CD4-positive, alpha-beta T cell treated with Interleukin-6 for 4 hours (primary cell): ENCODE measurements at regions not wholly inside any gene's neighbourhood (a gene's known extent, or its start where the extent isn't known, plus 50 kb on each side); places are given as distances from the start of the nearest gene placed in this dataset.
"Not testable (repeated sequence)": the region's sequence is repeated elsewhere in the genome, so short reads cannot be mapped to it uniquely, and the experiment has no call there.

Experiments used
- DNase-seq: peaks from one replicate; pipeline ENCODE4 v3.0.0-alpha.2; 2020; ENCODE audit warnings: mixed read lengths

DNA sequence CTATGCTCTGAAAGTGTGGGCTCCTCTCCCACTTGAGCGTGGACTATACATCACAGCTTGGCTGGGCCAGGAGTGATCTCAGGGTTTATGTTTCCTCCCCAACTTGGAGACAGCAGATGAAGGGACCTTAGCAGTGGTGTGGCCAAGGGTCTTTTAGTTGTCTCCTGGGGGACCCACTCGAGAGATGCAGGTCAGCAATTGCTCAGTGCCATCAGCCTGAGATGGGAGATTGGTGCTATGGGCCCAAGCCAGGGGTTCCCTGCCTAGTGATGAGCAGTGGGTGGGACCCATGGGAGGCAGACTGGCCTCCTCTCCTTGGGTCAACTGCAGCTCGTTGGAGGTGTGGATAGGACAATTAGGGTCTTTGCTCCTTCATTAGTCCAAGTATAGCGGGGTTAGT is 510.5 kb upstream of the FSHR start:
- DNase-seq, result no peak

DNA sequence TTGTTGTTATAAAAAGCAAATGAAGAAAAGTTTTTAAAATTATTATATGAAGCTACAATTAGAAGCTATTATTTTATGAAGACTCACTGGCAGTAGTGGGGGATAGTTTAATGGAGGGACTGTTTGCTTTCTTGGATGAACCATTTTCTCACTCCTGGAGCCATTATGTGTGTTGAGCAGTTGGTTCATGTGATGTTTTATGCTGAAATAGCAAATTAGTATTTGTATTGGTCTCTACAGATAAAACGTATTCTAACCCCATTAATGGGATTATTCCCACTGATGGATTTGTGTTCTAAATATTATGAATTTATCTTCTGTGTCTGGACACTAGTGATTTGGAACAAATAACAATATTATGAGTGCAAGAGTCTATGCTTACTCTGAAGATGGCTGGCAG is 507.5 kb upstream of the FSHR start:
- DNase-seq, result no peak

DNA sequence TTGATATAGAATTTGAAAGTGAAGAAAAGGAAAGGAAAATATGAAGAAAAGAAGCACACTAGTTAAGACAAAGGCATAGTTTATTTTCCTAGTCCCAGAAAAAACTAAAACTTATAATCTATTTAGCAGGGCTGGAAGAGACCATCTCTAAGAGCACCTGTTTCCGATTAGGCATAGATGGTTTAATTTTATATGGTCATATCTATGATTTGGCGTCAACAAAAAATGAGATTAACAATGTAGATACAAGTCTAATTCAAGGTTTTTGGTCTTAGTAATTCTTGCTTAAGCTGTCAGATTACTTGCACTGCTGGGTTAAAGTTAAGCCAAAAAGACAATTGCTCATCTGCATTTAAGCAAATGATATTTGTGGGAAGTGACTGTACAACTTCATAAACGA is 502.5 kb upstream of the FSHR start:
- DNase-seq, result no peak

DNA sequence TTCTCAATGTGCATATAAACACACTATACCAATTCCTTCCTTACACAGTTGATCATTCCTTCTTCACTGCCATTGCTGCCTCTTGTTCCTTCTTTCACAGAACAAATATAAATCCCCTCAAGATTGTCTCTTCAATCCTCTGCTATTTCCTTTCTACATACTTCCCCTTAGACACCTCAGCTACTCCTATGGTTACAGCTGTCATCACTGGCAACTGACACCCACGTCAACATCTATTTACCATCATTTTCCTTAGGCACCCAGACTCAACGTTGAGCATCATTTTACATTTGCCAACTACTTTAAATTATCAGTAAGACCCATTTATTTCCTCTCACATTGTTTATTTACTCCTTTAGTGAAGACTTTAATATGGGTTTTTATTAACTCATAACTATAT is 488.8 kb upstream of the FSHR start:
- DNase-seq, result no peak

DNA sequence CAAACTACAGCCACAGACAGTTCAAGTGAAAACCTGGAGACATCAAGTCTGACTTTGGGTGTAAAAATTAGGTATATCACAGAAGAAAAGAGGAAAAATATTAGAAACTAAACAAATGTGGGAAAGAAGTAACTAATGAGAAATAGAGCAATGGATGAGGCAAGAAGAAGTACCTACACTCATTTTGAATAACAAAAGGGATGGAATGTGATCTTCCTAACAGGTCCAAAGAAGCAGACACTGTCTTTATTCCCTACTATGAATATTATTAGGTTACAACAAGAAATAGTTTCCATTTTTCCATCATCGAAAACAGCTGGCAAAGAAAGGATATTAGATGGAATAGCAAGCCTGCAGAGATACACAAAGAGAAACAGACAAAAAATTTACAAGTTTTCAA is 486.3 kb upstream of the FSHR start:
- no peak for DNase-seq

DNA sequence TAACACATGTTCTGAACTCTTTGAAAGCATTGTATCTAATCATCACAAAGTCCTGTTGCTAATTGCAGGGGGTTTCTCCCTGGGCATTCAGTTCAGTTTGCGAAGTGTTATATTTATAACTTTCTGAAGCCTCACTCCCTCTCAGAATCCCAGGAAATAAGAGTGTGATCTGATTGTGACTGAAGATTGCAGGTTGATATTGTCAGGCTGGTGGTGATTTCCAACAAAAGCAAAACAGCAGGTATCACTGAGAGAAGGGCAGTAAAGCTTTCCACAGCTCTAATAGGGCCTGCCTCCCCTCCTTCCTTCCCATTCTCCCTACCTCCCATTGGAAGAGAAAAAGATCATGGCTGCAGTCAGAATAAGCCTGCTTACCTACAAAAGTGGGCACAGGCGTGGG is 466.7 kb upstream of the FSHR start:
- DNase-seq, result no peak

DNA sequence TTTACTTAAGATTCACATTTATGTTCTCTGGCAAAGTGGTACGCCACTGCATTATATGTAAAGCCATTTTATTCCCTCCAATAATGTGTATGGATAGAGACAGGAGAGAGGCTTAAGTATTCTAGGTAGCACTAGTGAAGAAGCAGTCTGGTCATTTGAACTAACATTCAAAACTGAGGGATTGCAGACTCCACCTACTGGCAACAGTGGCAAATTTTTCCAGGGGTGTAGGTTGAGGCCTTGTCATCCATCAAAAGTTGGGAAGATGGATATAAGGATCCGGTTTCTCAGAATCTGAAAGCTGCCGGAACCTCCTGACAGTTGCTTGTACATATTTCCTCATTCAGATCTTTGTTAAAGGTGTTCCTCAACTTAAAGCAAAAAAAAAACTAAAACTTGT is 465.5 kb upstream of the FSHR start:
- DNase-seq, result no peak

DNA sequence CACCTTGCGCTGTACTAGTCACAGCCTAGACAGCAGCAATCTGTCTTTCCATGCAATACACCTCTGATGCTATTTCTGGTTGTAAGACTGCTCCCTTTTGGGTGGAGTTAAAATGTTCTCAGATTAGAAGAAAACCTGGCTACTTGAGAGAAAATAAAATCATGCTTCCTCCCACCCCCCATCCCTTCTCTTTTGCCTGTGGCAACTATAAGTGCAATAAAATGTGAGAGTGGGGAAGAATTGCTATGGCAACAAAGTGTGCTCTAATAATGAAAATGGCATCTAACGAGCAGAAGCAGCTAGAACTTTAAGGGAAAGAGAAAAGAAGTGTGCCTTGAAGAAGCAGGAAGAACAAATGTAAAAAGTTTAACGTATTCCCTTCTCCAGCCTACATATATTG is 464.2 kb upstream of the FSHR start:
- DNase-seq, result no peak

DNA sequence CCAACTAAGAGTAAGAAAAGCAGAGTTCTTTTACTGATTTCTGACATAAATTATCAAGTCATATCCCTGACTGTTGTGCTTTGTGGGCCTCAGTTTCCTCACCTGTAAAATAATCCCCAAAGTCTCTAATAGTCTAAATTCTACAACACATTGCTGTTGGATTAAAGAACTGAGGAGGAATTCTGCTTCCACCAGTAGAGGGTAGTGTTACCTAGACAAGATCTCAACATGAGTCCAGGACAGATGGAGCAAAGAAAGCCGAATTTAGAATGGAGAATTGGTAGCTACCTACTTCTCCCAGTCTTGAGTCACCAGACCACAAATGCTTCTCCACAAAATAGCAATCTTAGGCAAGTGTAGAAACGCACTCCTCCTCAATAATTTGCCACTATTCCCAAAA is 462.5 kb upstream of the FSHR start:
- DNase-seq, result no peak

DNA sequence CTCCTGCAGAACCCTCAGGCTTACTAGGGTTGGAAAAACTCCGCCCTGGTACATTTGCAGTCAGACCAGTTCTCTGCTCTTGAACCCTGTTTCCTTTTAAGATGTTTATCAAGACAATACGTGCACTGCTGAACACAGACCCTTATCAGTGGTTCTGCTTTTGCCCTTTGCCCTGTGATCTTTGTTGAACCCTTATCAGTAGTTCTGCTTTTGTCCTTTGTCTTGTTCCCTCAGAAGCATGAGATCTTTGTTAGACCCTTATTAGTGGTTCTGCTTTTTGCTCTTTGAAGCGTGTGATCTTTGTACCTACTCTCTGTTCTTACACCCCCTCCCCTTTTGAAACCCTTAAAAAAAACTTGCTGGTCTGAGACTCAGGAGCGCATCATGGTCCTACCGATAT is 457.5 kb upstream of the FSHR start:
- not testable (repeated sequence) for DNase-seq

DNA sequence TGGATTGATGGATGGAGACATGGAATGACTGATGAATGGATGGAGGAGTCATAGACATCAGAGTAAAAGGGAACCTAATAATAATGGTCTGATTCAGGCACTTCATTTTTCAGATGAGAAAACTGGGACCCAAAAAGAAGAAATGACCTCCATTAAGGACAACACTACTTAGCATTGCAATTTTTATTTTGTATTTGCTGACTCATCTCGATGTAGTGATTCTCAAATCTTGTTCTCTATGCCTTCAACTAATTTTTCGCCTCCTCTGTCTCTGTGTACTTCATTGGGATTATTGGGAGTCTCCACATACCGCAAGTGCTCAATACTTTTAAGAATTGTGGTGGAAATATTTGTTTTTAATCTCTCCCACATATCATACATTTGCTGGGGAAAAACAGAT is 446.2 kb upstream of the FSHR start:
- no peak for DNase-seq

DNA sequence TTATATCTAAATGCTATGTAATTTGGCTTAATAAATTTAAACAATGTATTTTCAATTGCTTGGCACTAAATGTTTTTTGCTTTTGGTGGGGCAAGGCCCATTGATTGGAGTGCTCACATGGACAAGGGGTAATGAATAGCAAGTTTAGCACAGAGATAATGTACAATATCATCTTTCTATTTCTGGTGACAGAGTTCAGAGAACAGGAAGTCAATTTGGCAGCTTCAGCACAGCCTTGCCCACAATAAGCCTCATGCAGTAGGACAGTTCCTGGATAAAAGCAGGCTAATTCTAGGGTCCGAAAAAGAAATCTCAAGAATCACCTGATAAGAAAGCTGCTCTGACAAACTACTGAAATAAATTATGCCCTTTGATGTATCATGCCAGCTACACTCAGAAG is 443.9 kb upstream of the FSHR start:
- DNase-seq, result no peak

DNA sequence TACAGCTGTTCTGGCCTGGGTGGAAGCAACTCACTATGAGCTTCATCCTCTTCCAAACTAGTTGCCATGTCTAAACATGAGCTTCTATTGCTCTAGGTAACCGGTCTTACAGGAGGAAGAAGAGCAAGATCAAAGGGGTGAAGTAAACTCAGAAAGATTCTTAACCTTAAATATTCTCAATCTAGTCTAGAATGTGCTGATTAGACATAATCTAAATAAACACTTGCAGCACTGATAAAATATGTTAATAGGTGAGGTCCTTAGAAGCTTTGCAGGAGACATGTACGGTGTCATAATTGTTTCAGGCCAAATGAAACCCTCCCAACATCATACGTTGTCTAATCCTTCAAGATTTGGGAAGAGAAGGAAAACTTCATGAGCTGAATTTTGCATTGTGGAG is 431.6 kb upstream of the FSHR start:
- no peak for DNase-seq

DNA sequence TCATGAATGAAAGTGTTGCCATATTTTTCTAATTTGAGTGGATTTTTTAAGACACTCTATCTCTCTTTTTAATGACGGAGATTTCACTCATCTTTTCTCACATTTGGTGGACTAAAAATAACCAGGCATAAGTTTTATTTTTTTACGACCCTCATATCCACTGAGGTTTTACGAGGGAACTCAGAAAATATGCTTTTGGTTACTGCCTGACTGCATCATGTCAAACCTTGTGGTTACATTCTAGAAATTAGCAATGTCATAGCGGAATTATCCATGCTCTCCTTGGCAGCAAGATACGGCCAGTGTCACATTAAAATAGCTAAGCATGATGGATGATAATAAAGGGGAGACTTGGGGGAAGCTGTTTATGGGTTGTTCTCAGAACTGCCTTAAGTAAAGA is 428.6 kb upstream of the FSHR start:
- DNase-seq, result no peak

DNA sequence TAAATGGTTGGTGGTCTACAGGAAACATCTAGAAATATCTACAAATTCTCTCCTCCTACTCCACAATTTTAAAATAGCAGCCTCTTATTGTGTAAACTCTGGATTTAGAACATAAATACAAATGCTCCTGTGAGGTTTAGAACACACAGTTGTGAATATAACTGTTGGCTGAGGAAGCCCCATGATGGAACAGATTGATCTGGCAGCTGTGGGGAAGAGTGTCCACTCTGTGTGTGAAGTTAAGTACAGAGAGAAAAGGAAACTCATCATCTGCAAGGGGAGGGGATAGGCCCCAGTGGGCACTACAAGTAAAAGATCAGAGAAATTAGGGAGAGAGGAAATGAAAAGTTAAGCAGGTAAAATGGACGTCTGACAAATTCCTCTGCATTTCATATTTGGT is 422.7 kb upstream of the FSHR start:
- no peak for DNase-seq

DNA sequence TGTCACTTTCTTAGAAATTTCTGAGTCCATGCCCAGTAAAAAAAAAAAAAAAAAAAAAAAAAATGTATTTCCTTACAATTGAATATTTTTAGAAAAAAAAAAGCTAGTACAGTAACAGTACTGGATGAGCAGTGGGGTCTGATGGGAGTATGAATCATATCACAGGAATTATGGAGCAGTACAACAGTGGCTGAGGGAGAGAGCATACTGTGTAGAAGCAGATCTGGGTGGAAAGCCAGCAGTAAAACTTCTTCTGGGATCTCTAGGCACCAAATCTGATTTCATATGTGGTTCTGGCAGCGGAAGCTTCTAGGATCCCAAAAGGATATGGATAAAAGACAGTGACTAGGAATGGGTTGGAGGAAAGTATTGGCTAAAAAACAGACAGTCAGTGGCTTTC is 414.9 kb upstream of the FSHR start:
- no peak for DNase-seq

DNA sequence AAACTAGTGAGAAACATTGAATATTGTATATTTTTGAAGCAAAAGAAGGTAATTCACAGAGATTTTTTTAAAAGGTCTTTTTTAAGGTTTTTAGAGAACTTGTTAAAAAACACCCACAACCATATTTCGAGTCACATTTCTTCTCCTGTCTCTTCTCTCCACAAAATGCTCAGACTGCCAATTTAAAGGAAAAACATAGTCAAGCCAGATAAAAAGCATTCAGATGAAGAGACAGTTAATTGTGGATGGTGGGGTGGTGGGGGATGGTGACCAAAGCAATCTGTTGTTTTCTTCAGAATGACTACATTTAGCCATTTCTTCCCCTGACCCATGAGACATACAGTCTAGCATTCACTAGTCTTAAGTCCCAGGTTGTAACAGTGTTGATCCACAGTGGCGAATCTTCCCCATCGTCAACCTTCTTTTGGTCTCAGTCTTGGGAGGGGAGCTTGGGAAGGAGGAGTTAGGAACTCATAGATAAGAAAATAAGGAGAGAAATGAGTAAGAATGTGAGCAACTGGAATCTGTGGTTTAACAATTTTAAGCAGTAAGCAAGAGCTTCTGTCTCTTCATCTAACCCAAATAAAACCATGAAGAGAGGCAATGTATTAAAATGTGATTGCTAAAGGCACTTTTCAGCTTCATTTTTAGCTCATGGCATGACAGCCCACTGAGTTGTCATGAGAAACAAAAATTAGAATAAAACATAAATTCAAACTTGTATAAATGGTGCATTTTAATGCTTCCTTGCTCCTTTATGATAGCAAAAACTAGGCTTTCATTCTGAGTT is 413.7 kb upstream of the FSHR start:
- no peak for DNase-seq

DNA sequence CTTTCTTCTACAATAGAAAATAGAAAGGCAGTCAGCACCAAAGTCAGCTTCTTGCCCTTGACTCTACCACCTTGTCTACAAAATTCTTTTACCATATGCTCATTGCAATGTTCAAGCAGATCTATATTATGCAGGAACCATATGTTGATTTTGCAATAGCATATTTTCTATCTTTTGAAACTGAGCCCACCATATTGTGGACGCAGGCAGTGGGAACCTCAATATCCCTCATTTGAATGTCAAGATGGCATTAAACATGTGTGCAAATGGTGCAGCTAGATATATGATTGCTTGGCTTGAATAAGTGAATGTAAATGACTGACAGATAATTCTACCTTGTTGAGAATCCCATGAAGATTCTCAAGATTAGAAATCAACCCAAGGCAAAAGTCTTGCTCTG is 412.7 kb upstream of the FSHR start:
- DNase-seq, result no peak

DNA sequence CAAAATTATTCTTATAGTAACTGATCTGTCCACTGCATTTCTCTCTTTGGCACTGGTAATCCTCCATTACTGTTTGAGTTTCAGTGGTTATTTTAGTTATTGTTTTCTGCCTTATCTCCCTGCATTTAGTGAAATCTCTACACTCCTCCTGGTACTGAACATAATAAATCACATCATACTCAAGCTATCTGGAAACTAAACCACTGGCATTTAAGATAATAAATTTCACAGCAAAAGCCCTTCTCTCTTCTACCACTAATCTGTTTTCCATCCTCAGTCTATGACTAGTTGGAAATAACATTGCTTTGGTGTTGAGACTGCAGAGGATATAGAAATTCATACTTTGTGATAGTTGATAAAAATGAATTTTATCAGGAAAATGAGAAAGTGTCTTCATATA is 399.3 kb upstream of the FSHR start:
- no peak for DNase-seq

DNA sequence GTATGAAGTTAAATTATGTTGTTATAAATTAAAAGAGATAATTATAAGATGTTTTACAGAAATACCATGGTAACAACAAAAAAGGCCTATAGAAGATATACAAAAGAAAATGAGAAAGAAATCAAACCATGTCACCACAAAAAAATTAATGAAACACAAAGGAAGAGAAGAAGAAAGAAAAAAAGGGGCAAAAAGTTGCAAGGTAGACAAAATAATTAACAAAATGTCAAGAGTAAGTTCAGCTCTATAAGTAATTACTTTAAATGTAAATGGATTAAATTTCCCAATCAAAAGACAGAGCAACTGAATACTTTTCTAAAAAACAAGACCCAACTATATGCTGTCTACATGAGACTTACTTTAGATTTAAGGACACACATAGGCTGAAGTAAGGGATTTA is 378.4 kb upstream of the FSHR start:
- no peak for DNase-seq

DNA sequence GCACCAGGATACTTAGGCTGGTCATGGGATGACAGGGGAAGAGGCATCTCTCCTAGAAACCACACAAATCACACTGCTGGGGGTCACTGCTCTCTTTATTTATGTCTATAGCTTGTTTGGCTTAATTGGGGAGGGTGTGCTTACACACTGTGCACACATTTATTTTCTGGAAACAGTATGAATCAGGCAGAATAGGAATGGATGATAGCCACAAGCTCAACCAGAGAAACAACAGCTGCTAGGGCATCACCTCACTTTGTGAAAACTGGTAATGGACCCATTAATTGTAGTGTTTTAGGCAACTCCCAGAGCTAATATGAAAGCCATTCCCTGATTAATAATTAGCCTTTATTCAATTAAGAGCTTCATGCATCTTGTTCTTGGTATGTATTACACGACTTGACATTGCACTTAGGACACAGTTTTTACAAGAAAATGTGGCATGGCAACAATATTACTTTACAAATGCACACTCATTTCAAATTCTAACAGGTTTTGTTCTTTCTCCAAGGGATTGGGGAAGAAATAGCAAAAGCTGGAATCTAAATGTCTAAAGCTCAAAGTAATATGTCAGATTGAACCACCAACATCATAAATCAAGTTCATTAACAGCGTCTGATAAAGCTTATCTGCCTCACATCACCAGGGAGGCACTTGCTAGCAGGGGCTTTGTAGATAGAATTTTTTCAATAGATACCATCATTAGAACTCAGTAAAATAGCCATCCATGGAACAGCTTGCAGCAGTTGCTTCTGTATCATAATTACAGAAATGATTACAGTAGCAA is 361.9 kb upstream of the FSHR start:
- DNase-seq, result no peak

DNA sequence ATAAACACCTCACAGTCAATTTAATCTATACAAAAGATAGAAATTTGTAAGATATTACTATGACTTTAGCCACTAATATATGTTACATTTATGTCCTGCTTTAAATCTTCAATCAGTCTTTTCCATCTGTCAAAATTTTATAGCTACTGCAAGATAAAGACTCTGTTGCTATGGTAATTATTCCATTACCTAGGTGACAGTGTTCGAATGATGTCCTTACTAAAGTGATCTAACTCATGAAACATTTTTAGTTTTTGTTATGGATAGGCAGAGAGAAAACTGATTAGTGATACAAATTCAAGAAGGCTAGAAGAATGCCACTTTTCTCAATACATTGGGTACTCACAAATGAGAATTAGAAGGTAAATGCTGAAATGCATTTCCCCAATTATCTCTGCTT is 359.9 kb upstream of the FSHR start:
- DNase-seq, result no peak

DNA sequence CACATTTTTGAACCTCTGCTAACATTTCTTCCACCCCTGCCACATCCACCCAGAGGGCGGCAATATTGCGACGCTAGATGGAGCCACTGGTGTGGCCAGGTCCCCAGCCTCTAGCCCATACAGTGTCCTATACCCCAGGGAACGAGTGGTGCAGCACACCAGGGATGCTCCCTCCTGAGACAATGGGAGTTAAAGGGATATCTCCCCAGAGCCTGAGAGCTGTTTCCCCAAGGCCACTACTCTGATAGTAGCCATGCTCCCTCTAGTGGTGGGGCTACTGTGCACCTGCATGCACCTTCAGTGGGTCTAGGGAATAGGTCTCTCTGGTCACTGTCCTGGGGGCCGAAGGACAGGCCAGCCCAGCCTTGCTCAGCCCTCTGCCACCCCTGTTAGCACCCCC is 336.4 kb upstream of the FSHR start:
- no peak for DNase-seq

DNA sequence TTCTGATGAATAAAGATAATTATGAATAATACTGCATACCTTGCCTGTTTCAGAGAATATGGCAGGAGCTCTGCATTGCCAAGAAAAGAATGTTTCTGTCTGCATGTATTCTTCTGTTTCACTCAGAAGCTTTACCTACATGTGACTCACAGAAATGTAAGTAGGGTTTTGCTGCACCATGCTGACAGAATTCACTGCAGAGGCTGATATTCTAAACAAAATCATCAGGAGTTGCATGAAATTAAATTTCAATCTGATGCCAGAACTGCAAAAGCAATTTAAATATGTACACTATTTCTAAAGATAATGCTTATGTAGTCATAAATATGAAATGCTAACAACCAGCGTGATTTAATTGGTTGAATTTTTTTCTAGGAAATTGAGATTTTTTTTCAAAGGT is 332.8 kb upstream of the FSHR start:
- no peak for DNase-seq

DNA sequence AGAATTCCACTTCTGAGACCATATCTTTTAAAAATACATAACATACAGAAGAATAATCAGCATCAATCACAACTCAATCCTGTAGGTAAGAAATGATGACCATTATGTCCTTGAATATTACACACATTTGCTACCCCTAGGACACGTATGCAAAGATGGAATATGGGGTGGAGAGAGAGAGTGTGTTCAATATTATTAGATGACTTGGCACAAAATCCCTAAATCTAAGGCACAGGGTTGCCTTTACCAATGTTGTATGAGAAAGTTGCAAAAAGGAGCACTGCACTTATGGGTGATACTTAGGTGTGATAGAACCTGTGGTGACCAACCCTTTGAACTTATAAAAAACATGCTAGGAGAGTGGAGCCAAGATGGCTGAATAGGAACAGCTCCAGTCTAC is 326.2 kb upstream of the FSHR start:
- no peak for DNase-seq
